Gastroesophageal sphincter (tissue), 4 donors: ENCODE measurements at regions not wholly inside any gene's neighbourhood (a gene's known extent, or its start where the extent isn't known, plus 50 kb on each side); places are given as distances from the start of the nearest gene placed in this dataset.

Source experiments
- ATAC-seq: fragments of 150-250 bp; one replicate; pipeline ENCODE4 v1.9.1; 2016; ENCODE audit warnings: mild to moderate bottlenecking, moderate library complexity
- H3K27ac ChIP-seq, 4 donors: fragments of 200-600 bp; sonication (generic) in 3 of 4; 1 replicate in 3 of 4; 2 replicates in 1 of 4; pipeline ENCODE4 v1.5.1; 2016 to 2019
- H3K27me3 ChIP-seq: fragments of 200-600 bp; sonication (generic); one replicate; pipeline ENCODE4 v1.5.1; 2019
- H3K36me3 ChIP-seq, 2 donors: fragments of 200-600 bp; sonication (generic); one replicate each; pipeline ENCODE4 v1.5.1; 2019; ENCODE audit warnings: control low read depth in 1 of 2
- H3K4me1 ChIP-seq, 3 donors: fragments of 200-600 bp; sonication (generic); 1 replicate in 2 of 3; 2 replicates in 1 of 3; pipeline ENCODE4 v1.5.1; 2016 to 2019; ENCODE audit warnings: control low read depth in 2 of 3
- H3K4me3 ChIP-seq, 2 donors: fragments of 200-600 bp; sonication (generic); one replicate each; pipeline ENCODE4 v1.5.1; 2019; ENCODE audit warnings: mild to moderate bottlenecking in 1 of 2, moderate library complexity in 1 of 2
- H3K9me3 ChIP-seq, 3 donors: fragments of 200-600 bp; sonication (generic); one replicate each; pipeline ENCODE4 v1.5.1; 2017 to 2019; ENCODE audit warnings: control low read depth in 2 of 3
- EP300 ChIP-seq: sonication (generic); formaldehyde crosslinking; IDR thresholded peaks from one replicate; pipeline ENCODE4 v1.6.1; 2017; ENCODE audit warnings: antibody characterized with exemption, mild to moderate bottlenecking
- POLR2A ChIP-seq, 2 donors: fragments of 450-650 bp; IDR thresholded peaks; one replicate each; pipeline ENCODE4 v1.6.1; 2017; ENCODE audit warnings: antibody characterized with exemption in 2 of 2, mild to moderate bottlenecking in 2 of 2, moderate library complexity in 1 of 2
- POLR2AphosphoS5 ChIP-seq: sonication (generic); formaldehyde crosslinking; IDR thresholded peaks from one replicate; pipeline ENCODE4 v1.6.1; 2017; ENCODE audit warnings: antibody characterized with exemption
- WGBS, 2 donors: methylation state at CpG; one replicate each; pipeline ENCODE4 v1.1.5; 2018; ENCODE audit warnings: low coverage in 1 of 2; 5-methylcytosine and 5-hydroxymethylcytosine counted together
- TF ChIP-seq, protein P1 (sequence below), 4 experiments: fragments of 200-600 bp in 2 of 4; fragments of 450-650 bp in 2 of 4; sonication (generic) in 1 of 4; IDR thresholded peaks; one replicate each; pipeline ENCODE4 v1.5.1; 2017 to 2019; ENCODE audit warnings: antibody characterized with exemption in 4 of 4, mild to moderate bottlenecking in 2 of 4, moderate library complexity in 2 of 4

DNA sequence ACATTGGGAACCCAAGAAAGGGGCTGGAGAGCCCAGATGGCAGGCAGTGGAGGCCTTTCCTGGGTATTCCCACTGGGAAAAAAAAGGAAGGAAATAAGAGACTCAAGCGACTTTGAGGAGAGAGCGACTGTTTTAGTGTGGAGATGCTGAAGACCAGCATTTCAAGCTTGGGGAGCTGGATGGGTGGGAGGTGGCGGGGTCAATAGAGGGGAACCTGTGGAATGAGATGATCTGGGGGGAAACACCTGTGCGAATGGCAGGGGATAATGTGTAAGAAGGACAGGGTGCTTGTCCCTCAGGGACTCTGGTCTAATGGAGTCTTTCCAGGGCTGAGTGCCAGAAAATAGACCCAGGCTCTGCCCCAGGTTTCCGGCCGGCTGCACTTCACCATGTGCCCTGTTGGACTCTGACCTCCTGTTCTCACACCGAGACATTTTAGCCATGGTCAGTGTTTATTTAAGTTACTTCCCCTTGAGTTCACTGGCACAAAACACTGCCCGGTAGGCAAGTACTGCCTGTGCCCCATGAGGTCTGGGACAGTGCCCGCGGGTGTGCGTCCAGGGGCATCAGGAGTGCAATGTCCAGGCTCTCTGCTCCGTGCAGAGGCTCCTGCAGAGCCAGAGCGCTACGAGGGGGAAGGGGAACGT is 50.4 kb upstream of the NKX2-2 start:
- Histone ChIP-seq H3K9me3 (peaks cover 0 to 11% (median 0%) of the 10 kb centered on the region in 3 donors), H3K27ac (no peak overlapping the region), H3K4me1 (no peaks in the 10 kb centered on the region), H3K4me3 (no peak overlapping the region), H3K36me3 (no peaks in the 10 kb centered on the region), H3K27me3 (peaks cover 69% of the 10 kb centered on the region)
- no peak for ATAC-seq
- TF ChIP-seq POLR2AphosphoS5 (no peak), POLR2A (IDR thresholded peaks at IDR 0.05) (no peak), EP300 (no peak)
- TF ChIP-seq, protein P1, sequence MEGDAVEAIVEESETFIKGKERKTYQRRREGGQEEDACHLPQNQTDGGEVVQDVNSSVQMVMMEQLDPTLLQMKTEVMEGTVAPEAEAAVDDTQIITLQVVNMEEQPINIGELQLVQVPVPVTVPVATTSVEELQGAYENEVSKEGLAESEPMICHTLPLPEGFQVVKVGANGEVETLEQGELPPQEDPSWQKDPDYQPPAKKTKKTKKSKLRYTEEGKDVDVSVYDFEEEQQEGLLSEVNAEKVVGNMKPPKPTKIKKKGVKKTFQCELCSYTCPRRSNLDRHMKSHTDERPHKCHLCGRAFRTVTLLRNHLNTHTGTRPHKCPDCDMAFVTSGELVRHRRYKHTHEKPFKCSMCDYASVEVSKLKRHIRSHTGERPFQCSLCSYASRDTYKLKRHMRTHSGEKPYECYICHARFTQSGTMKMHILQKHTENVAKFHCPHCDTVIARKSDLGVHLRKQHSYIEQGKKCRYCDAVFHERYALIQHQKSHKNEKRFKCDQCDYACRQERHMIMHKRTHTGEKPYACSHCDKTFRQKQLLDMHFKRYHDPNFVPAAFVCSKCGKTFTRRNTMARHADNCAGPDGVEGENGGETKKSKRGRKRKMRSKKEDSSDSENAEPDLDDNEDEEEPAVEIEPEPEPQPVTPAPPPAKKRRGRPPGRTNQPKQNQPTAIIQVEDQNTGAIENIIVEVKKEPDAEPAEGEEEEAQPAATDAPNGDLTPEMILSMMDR (IDR thresholded peaks at IDR 0.05): no peak
- 63 to 70% methylated on average over 8 to 12 of the region's 15 CpGs for WGBS, 2 donors
